Central memory CD8-positive, alpha-beta T cell (primary cell): ENCODE measurements at regions not wholly inside any gene's neighbourhood (a gene's known extent, or its start where the extent isn't known, plus 50 kb on each side); places are given as distances from the start of the nearest gene placed in this dataset.

Experiments
- ATAC-seq: fragments of 150-1000 bp; cut with Tn5 transposase; replicated peaks from 2 replicates; pipeline ENCODE4 v1.10.0; 2022; ENCODE audit warnings: mild to moderate bottlenecking, moderate FRiP score, moderate number of reproducible peaks; ENCODE audit not compliant: poor library complexity, severe bottlenecking; ENCODE audit errors: extremely low read depth
- DNase-seq, 2 donors: peaks; one replicate each; pipeline ENCODE4 v3.0.0; 2021; ENCODE audit warnings: low spot score in 2 of 2
- H3K27ac Mint-ChIP-seq: one replicate; pipeline ENCODE4 v1.8.0; 2022; ENCODE audit warnings: low read depth, mild to moderate bottlenecking, moderate library complexity, mixed read lengths
- H3K27me3 Mint-ChIP-seq: one replicate; pipeline ENCODE4 v1.8.0; 2022; ENCODE audit warnings: mixed read lengths
- H3K36me3 Mint-ChIP-seq: one replicate; pipeline ENCODE4 v1.8.0; 2022; ENCODE audit warnings: mild to moderate bottlenecking, moderate library complexity, mixed read lengths; ENCODE audit not compliant: insufficient read depth
- H3K4me1 Mint-ChIP-seq: one replicate; pipeline ENCODE4 v1.8.0; 2022; ENCODE audit warnings: mixed read lengths
- H3K4me3 Mint-ChIP-seq: one replicate; pipeline ENCODE4 v1.8.0; 2022; ENCODE audit warnings: mild to moderate bottlenecking, moderate library complexity, mixed read lengths
- H3K9me3 Mint-ChIP-seq: one replicate; pipeline ENCODE4 v1.8.0; 2022; ENCODE audit warnings: mixed read lengths

DNA sequence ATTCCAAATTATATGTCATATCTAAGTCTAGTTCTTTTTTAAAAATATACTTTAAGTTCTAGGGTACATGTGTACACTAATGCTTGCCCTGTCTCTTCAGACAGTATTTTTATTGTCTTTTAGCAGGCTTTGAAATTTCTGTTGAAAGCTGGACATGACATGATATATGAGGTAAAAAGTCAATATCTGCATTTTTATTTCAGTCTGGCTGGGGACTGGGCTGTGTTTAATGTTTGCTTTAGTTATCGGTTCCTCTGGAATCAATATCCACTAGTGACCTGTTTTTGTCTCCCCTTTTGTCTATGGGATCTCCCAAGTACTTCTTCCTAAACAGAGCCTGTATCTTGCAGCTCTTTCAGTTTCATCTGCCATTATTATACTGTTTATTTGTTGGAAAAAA, 786.2 kb upstream of the GJE1 start:
- ATAC-seq (no peak), DNase-seq (no peak)
- H3K4me1 Mint-ChIP-seq, result no peaks in the 10 kb centered on the region
- H3K36me3 Mint-ChIP-seq, result no peaks in the 10 kb centered on the region
- no peaks in the 10 kb centered on the region for H3K9me3 Mint-ChIP-seq
- no peak overlapping the region for H3K27ac Mint-ChIP-seq
- no peak overlapping the region for H3K4me3 Mint-ChIP-seq
- peaks cover 18% of the 10 kb centered on the region for H3K27me3 Mint-ChIP-seq

DNA sequence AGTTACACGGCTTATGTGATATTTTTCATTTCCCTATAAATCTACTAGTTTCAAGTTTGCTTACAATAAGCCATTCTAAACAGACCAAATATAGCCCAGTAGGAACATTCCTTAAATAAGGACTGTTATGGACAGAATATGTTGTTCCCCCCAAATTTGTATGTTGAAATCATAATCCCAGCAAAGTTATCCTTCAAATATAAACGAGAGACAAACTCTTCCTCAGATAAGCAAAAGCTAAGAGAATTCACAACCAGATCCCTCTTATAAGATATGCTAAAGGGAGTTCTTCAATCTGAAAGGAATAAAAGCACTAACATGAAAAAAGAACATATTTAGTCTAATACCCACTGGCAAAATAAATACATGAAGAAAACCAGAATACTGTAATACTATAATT, 795.5 kb upstream of the GJE1 start:
- no peak for ATAC-seq
- Mint-ChIP-seq H3K9me3 (no peaks in the 10 kb centered on the region), H3K4me1 (no peaks in the 10 kb centered on the region)

DNA sequence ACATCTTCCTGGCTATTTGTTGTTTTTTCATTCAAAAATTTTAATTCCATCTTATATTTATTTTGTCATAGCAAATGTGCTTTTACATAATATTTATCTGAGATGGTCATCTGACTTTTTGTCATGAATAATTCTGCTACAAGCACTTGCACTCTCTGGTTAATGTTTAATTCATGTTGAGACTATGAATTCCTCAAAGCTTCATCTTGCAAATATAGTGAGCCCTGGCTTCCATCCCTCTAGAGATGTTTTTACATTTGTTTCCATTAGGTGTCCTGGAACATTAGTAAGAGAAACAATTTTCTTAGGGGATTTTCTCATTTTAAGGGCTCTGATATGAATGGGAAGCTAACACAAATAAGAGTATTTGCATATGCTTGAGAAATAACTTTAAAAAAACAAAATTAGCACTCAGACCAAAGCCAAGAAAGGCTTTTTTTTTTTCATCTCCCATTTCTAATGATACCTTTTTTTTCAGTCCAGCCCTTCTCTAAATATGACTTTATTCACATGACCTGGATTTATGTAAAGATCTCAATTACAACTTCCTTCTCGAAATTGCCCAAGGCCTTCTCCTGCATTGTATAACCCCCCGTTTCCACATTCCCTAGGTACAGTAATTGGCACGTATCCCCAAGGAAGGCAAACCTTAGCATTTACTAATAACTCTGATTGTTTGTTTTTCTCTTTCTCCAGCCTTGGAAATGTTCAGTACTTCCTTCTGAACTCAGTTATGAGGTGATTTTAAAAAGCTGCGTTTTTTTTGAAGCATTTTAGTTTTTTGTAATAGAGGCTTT, 797.0 kb upstream of the GJE1 start:
- Mint-ChIP-seq H3K27me3 (peaks cover 23% of the 10 kb centered on the region), H3K4me1 (no peaks in the 10 kb centered on the region), H3K36me3 (no peaks in the 10 kb centered on the region), H3K4me3 (no peak overlapping the region), H3K9me3 (no peaks in the 10 kb centered on the region), H3K27ac (peak overlapping the region; percentile 69)
- no peak for ATAC-seq
- no peak for DNase-seq

More for the DNA sequence above, 795.5 kb upstream of the GJE1 start:
- H3K27ac Mint-ChIP-seq, result no peak overlapping the region
- peaks cover 23% of the 10 kb centered on the region for H3K27me3 Mint-ChIP-seq
- no peak overlapping the region for H3K4me3 Mint-ChIP-seq
- DNase-seq, result no peak
- no peaks in the 10 kb centered on the region for H3K36me3 Mint-ChIP-seq

DNA sequence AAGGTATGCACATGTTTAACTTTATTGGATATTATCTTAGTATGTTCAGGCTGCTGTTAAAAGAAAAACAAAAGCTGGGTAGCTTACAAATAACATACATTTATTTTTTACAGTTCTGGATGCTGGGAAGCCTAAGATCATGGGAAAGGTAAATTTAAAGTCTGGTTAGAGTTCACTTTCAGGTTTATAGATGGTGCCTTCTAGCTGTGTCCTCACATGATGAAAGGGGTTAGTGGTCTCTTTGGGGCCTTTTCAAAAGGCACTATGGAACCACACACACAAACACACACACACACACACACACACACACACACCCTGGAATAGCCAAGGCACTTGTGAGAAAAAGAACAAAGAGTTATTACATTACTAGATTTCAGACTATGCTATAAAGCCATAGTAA, 805.8 kb upstream of the GJE1 start:
- peak overlapping the region; percentile 37 for H3K4me3 Mint-ChIP-seq
- no peaks in the 10 kb centered on the region for H3K36me3 Mint-ChIP-seq
- ATAC-seq (no peak), DNase-seq (no peak)
- no peaks in the 10 kb centered on the region for H3K9me3 Mint-ChIP-seq
- H3K27ac Mint-ChIP-seq, result peak overlapping the region; percentile 78
- no peaks in the 10 kb centered on the region for H3K27me3 Mint-ChIP-seq
- H3K4me1 Mint-ChIP-seq, result peaks cover 14% of the 10 kb centered on the region

DNA sequence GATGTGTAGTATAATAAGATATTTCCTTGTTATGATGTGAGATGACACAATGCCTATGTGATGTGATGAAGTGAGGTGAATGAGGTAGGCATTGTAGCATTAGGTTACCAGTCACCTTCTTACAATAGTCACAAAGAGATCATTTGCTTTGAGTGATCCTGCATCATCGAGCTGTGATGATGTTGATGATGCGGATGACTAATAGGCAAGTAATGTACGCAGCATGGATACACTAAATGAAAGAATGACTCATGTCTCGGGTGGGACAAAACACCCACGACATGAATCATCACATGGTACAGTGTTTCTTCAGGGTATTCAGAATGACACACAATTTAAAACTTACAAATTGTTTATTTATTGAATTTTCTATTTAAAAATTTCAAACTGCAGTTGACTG, 806.3 kb upstream of the GJE1 start:
- no peaks in the 10 kb centered on the region for H3K9me3 Mint-ChIP-seq
- H3K36me3 Mint-ChIP-seq, result no peaks in the 10 kb centered on the region
- peaks cover 14% of the 10 kb centered on the region for H3K4me1 Mint-ChIP-seq
- peak overlapping the region; percentile 78 for H3K27ac Mint-ChIP-seq
- no peaks in the 10 kb centered on the region for H3K27me3 Mint-ChIP-seq
- peak in 1 of 2 donors; percentile 26 for DNase-seq
- no peak overlapping the region for H3K4me3 Mint-ChIP-seq
- peak; percentile 94 for ATAC-seq

DNA sequence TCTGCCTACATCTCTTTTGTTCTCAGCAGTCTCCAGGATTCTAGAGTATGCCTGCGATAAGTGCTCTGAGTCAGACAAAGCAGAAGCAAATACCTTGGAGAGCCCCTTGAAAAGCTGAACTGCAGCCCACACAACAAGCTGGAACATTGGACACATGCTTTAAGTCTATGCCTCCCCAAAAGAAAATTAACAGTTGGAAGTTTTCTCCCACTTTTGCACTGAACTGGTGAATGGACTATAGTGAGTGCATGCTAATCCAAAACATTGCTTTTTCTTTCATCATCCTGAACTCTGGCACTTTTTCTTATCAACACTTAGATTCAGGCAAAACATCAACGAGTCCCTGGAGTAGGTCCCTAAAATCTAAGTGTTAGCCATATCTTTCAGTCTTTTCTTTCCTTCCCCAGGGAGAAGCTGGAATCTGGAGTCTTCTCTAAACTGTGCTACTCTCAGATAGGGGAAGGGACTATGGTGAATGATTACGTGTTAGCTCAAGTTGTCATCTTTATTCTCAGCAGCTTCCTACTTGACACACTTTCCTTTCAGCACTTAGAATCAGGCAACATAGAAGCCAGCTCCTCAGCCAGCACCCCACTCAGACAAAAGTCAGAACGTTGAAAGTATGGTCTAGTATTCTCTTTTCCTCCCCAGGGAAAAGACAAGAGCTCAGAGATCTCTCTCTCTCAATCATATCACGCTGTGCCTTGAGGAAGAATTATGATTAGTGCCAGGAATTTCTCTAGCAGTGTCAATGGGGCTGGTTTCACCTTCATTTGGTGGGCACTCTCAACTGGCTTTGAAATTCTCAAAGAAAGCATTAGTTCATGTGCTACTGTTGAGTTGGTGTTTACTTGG, 811.0 kb upstream of the GJE1 start:
- Mint-ChIP-seq H3K4me3 (no peak overlapping the region), H3K27ac (no peak overlapping the region), H3K9me3 (no peaks in the 10 kb centered on the region), H3K27me3 (no peaks in the 10 kb centered on the region), H3K4me1 (peaks cover 6% of the 10 kb centered on the region), H3K36me3 (no peaks in the 10 kb centered on the region)
- ATAC-seq, result no peak
- no peak for DNase-seq

DNA sequence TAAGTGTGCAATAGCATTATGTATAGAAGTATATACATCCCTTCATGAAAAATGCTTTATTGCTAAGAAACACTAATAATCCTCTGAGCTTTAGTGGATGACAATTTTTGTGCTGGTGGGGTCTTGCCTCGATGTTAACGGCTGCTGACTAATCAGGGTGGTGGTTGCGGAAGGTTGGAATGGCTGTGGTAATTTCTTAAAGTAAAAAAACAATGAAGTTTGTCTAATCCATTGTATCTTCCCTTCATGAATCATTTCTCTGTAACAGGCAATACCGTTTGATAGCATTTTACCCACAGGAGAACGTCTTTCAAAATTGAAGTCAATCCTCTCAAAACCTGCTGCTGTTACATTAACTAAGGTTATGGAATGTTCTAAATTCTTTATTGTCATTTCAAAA, 816.5 kb upstream of the GJE1 start:
- Mint-ChIP-seq H3K27ac (no peak overlapping the region), H3K36me3 (no peaks in the 10 kb centered on the region), H3K9me3 (no peaks in the 10 kb centered on the region), H3K4me1 (no peaks in the 10 kb centered on the region), H3K27me3 (no peaks in the 10 kb centered on the region), H3K4me3 (no peak overlapping the region)
- DNase-seq, result no peak
- ATAC-seq, result no peak

DNA sequence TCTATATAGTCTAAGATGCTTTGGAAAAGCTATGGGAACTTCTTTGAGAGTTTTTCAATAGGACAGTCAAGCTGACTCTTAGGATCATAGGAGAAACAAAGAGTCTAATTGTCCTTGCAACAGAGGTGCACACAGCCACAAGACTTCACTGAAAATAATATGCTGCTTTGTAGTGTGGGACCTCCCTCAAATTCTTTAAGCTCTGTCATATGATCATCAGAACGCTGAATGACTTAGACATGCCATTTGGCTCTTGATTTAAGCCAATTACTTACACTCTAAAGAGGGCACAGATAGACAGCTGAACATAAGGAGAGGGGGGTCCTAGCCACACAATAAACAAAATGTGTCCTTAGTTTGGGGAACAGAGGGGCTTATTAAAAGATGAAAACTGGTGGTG, 818.7 kb upstream of the GJE1 start:
- no peaks in the 10 kb centered on the region for H3K9me3 Mint-ChIP-seq
- H3K36me3 Mint-ChIP-seq, result no peaks in the 10 kb centered on the region
- H3K4me3 Mint-ChIP-seq, result no peak overlapping the region
- no peaks in the 10 kb centered on the region for H3K4me1 Mint-ChIP-seq
- no peak overlapping the region for H3K27ac Mint-ChIP-seq
- DNase-seq (no peak), ATAC-seq (no peak)
- no peaks in the 10 kb centered on the region for H3K27me3 Mint-ChIP-seq

DNA sequence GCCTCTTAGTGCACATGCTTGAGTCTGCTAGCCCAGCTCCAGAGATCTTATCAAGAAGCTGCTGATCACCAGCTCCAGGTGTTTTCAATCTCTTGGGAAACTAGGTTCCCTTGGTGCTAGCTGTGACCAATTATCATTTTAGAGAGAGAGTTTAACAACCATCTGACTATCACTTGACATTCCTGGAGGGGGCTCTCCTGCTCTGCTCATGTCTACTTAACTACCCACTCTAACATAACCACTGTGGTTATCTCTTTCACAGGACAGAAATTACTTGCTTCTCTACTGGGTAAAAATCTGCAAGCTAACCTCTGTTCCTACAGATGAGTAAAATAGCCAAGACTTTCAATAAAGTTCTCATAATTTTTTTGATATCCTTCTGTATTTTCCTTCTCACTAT, 823.4 kb upstream of the GJE1 start:
- Mint-ChIP-seq H3K9me3 (no peaks in the 10 kb centered on the region), H3K27ac (no peak overlapping the region), H3K4me1 (no peaks in the 10 kb centered on the region), H3K4me3 (no peak overlapping the region), H3K27me3 (no peaks in the 10 kb centered on the region), H3K36me3 (peaks cover 2% of the 10 kb centered on the region)
- no peak for DNase-seq
- ATAC-seq, result peak; percentile 78

DNA sequence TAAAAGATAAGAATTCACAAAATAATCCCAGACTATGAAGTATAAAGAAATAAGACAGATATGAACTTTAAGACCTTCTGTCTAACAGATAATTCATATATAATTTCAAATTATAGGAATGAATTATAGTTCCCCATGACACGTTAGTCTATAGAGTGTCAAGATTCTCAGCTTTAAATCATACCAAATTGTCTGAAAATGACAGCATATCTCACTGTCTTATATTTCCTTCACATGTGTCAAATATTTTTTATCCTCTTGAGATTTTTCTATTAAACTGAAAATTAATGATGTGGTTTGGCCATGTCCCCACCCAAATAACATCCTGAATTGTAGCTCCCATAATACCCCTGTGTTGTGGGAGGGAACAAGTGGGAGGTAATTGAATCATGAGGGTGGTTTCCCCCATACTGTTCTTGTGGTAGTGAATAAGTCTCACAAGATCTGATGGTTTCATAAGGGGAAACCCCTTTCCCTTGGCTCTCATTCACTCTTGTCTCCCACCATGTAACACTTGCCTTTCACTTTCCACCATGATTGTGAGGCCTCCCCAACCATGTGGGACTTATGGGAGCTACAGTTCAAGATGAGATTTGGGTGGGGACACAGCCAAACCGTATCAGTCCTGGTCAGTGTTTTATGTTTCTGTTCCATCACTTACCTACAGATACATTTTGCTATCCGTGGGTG, 825.3 kb upstream of the GJE1 start:
- ATAC-seq, result peak; percentile 36
- Mint-ChIP-seq H3K36me3 (peaks cover 2% of the 10 kb centered on the region), H3K27ac (no peak overlapping the region)

DNA sequence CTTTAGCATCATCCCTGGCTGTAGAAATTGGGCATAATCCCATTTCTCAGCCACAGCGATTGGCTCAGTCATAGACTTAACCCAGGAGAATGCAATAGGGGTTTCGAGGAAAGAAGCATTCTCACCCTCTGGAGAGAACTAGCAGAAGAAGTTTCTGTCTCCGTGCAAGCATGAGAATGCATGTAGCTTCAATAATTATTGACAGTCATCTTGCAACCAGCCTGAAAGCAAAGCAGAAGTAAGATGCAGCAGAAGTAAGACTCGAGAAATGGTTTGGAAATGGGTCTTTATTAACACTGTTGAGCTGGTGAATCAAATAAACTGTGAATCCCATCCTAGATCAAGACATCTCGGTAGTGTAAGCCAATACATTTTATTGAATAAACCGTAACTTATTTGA, 828.8 kb upstream of the GJE1 start:
- no peaks in the 10 kb centered on the region for H3K4me1 Mint-ChIP-seq
- DNase-seq, result no peak
- no peak overlapping the region for H3K4me3 Mint-ChIP-seq
- ATAC-seq, result no peak
- H3K27me3 Mint-ChIP-seq, result no peaks in the 10 kb centered on the region
- H3K27ac Mint-ChIP-seq, result no peak overlapping the region
- H3K9me3 Mint-ChIP-seq, result no peaks in the 10 kb centered on the region
- peaks cover 2% of the 10 kb centered on the region for H3K36me3 Mint-ChIP-seq

More for the DNA sequence above, 825.3 kb upstream of the GJE1 start:
- Mint-ChIP-seq H3K4me1 (no peaks in the 10 kb centered on the region), H3K27me3 (no peaks in the 10 kb centered on the region), H3K4me3 (no peak overlapping the region), H3K9me3 (no peaks in the 10 kb centered on the region)
- no peak for DNase-seq

DNA sequence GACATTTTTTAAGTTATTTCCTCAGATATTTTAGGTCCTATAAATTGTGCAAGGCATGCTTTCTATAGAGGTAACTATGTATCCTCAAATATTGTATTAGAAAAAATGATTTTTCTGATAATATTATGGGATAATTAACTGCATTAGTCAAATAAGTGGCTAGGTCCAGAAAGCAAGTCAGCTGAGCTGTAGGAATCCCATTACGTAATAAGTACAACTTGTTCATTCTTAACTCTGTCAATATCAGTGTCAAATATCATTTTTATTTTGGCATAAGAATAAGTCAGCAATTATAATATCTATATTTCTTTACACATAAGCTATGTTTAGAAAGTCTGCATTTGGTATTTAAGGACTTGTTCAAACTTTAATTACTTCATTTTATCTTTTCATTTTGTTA, 830.9 kb upstream of the GJE1 start:
- H3K4me3 Mint-ChIP-seq, result no peak overlapping the region
- H3K27ac Mint-ChIP-seq, result no peak overlapping the region
- DNase-seq (no peak), ATAC-seq (no peak)
- no peaks in the 10 kb centered on the region for H3K36me3 Mint-ChIP-seq
- H3K9me3 Mint-ChIP-seq, result no peaks in the 10 kb centered on the region
- H3K4me1 Mint-ChIP-seq, result no peaks in the 10 kb centered on the region
- H3K27me3 Mint-ChIP-seq, result no peaks in the 10 kb centered on the region
